ENCODE measurements at regions not wholly inside any gene's neighbourhood (a gene's known extent, or its start where the extent isn't known, plus 50 kb on each side); places are given as distances from the start of the nearest gene placed in this dataset.
"Not testable (repeated sequence)": the region's sequence is repeated elsewhere in the genome, so short reads cannot be mapped to it uniquely, and the experiment has no call there.

- Histone ChIP-seq H3K4me3 (ENCODE audit: low read depth in 1 of 2, low read length in 1 of 2) (no peak overlapping the region), H3K9me3 (no peaks in the 10 kb centered on the region), H3K27ac (no peak overlapping the region), H3K36me3 (no peaks in the 10 kb centered on the region), H3K4me1 (ENCODE audit: control insufficient read depth in 1 of 2, insufficient read depth in 1 of 2, low read depth in 1 of 2, low read length in 1 of 2) (no peaks in the 10 kb centered on the region), H3K27me3 (peaks cover 5% of the 10 kb centered on the region)
- TF ChIP-seq CTCF (IDR thresholded peaks at IDR 0.05) = no peak
Observed at GRCh38 chr16:50490828-50491227, 57.4 kb upstream of the NKD1 start.

GRCh38 chr16:50489182-50489581, 59.0 kb upstream of the NKD1 start:
- peaks cover 5% of the 10 kb centered on the region for H3K27me3 ChIP-seq
- H3K4me1 ChIP-seq (ENCODE audit: control insufficient read depth in 1 of 2, insufficient read depth in 1 of 2, low read depth in 1 of 2, low read length in 1 of 2) = no peaks in the 10 kb centered on the region
- no peaks in the 10 kb centered on the region for H3K36me3 ChIP-seq
- H3K9me3 ChIP-seq = no peaks in the 10 kb centered on the region
- H3K4me3 ChIP-seq (ENCODE audit: low read depth in 1 of 2, low read length in 1 of 2) = no peak overlapping the region
- H3K27ac ChIP-seq = no peak overlapping the region
- TF ChIP-seq CTCF (IDR thresholded peaks at IDR 0.05) = no peak

GRCh38 chr16:50487528-50487927, 60.7 kb upstream of the NKD1 start:
- H3K27ac ChIP-seq = no peak overlapping the region
- no peaks in the 10 kb centered on the region for H3K36me3 ChIP-seq
- no peak for TF ChIP-seq CTCF (IDR thresholded peaks at IDR 0.05)
- H3K4me3 ChIP-seq (ENCODE audit: low read depth in 1 of 2, low read length in 1 of 2) = no peak overlapping the region
- peaks cover 5% of the 10 kb centered on the region for H3K27me3 ChIP-seq
- no peaks in the 10 kb centered on the region for H3K9me3 ChIP-seq
- no peaks in the 10 kb centered on the region for H3K4me1 ChIP-seq (ENCODE audit: control insufficient read depth in 1 of 2, insufficient read depth in 1 of 2, low read depth in 1 of 2, low read length in 1 of 2)

DNA sequence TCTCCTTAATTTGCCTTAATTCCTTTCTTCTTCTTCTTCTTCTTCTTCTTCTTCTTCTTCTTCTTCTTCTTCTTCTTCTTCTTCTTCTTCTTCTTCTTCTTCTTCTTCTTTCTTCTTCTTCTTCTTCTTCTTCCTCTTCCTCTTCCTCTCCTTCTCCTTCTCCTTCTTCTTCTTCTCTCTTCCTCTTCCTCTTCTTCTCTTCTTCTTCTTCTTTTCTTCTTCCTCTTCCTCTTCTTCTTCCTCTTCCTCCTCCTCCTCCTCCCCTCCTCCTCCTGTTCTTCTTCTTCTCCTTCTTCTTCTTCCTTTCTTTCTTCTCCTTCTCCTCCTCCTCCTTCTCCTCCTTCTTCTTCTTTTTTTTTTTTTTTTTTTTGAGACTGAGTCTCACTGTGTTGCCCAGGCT, 62.0 kb upstream of the NKD1 start:
- H3K27ac ChIP-seq; H3K36me3 ChIP-seq; H3K9me3 ChIP-seq; H3K4me3 ChIP-seq (ENCODE audit: low read depth in 1 of 2, low read length in 1 of 2); H3K4me1 ChIP-seq (ENCODE audit: control insufficient read depth in 1 of 2, insufficient read depth in 1 of 2, low read depth in 1 of 2, low read length in 1 of 2); H3K27me3 ChIP-seq: not testable (repeated sequence)

DNA sequence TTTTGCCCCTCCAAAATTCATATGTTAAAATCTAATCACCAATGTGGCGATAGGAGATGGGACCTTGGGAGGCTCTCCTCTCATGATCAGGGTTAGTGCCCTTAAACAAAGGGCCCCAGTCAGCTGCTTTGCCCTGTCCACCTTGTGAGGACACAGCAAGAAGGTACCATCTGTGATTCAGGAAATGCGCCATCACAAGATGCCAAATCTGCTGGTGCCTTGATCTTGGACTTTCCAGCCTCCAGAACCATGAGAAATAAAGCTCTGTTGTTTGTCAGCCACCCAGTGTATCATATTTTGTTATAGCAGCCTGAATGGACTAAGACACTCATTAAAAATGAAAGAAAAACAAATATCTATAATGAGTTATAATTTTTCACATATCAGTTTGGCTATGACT, 63.0 kb upstream of the NKD1 start:
- Histone ChIP-seq H3K4me1 (ENCODE audit: control insufficient read depth in 1 of 2, insufficient read depth in 1 of 2, low read depth in 1 of 2, low read length in 1 of 2) (no peaks in the 10 kb centered on the region), H3K9me3 (no peaks in the 10 kb centered on the region), H3K36me3 (no peaks in the 10 kb centered on the region), H3K27ac (no peak overlapping the region), H3K4me3 (ENCODE audit: low read depth in 1 of 2, low read length in 1 of 2) (no peak overlapping the region), H3K27me3 (peaks cover 13% of the 10 kb centered on the region)
- no peak for TF ChIP-seq CTCF (IDR thresholded peaks at IDR 0.05)

DNA sequence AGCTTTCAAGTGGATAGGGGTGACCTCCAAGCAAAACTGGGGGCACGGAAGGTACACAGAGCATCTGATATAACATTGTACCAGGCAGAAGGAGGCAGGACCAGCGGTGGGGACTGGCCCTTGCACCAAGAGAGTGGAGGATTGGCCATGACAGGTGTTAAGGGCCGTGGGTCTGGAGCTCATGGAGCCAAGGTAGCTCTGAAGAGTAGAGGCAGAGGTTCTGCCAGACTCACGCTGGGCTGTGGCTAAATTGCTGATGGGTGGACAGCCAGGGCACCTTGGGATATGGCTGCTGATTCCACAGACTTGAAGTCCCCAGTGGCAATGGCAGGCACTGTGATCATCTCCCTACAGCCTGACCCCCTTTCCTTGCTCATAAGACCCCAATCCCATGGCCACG, 65.9 kb upstream of the NKD1 start:
- H3K4me1 ChIP-seq (ENCODE audit: control insufficient read depth in 1 of 2, insufficient read depth in 1 of 2, low read depth in 1 of 2, low read length in 1 of 2) = no peaks in the 10 kb centered on the region
- no peak overlapping the region for H3K27ac ChIP-seq
- TF ChIP-seq CTCF (IDR thresholded peaks at IDR 0.05) = no peak
- H3K27me3 ChIP-seq = peaks cover 27% of the 10 kb centered on the region
- no peak overlapping the region for H3K4me3 ChIP-seq (ENCODE audit: low read depth in 1 of 2, low read length in 1 of 2)
- H3K36me3 ChIP-seq = no peaks in the 10 kb centered on the region
- H3K9me3 ChIP-seq = no peaks in the 10 kb centered on the region
